Caco-2 (cell line): ENCODE measurements at regions not wholly inside any gene's neighbourhood (a gene's known extent, or its start where the extent isn't known, plus 50 kb on each side); places are given as distances from the start of the nearest gene placed in this dataset.

Experiments
- BruUV-seq: library from RNA; stranded (reverse); fragments of 400-500 nt; replicated peaks from 2 replicates; lab custom pipeline; 2021; lab: Mats Ljungman, UMichigan
- CTCF ChIA-PET: fragments of 300-600 bp; sonication (Branson Sonifier 250); formaldehyde crosslinking; loops from one replicate; lab custom pipeline; 2022; ENCODE audit warnings: antibody characterized with exemption; lab: Charles Lee
- POLR2A ChIA-PET: fragments of 300-600 bp; sonication (Branson Sonifier 250); formaldehyde crosslinking; loops from one replicate; lab custom pipeline; 2022; ENCODE audit warnings: antibody characterized with exemption; lab: Charles Lee
- DNase-seq, 2 experiments: peaks; one replicate each; pipeline versions ENCODE4 v3.0.0 to v3.0.0-alpha.2; 2020 to 2022
- H3K27me3 ChIP-seq: replicated peaks from 2 replicates; pipeline ENCODE4 v1.6.0; 2011; ENCODE audit warnings: low read length; ENCODE audit not compliant: control insufficient read depth, insufficient read depth
- H3K36me3 ChIP-seq: 2 replicates; pipeline ENCODE4 v1.5.1; 2011; ENCODE audit warnings: low read length; ENCODE audit not compliant: control insufficient read depth, insufficient read depth
- H3K4me1 ChIP-seq: fragments of 250-450 bp; sonication (Bioruptor Pico); 2 replicates; pipeline ENCODE4 v1.5.1; 2020; ENCODE audit warnings: mild to moderate bottlenecking
- H3K4me3 ChIP-seq: 2 replicates; pipeline ENCODE4 v1.5.1; 2011; ENCODE audit warnings: low read depth, mild to moderate bottlenecking, control low read depth, low read length
- H3K9me3 ChIP-seq: fragments of 250-450 bp; sonication (Bioruptor Pico); 2 replicates; pipeline ENCODE4 v1.5.1; 2020; ENCODE audit warnings: mild to moderate bottlenecking, moderate library complexity
- H3K27ac Mint-ChIP-seq: one replicate; pipeline ENCODE4 v1.8.0; 2022; ENCODE audit warnings: mixed read lengths; ENCODE audit not compliant: unreplicated experiment
- H3K27me3 Mint-ChIP-seq: one replicate; pipeline ENCODE4 v1.8.0; 2022; ENCODE audit warnings: mixed read lengths; ENCODE audit not compliant: insufficient read depth, unreplicated experiment
- H3K36me3 Mint-ChIP-seq: one replicate; pipeline ENCODE4 v1.8.0; 2022; ENCODE audit warnings: mild to moderate bottlenecking, mixed read lengths; ENCODE audit not compliant: insufficient read depth, unreplicated experiment
- H3K4me1 Mint-ChIP-seq: one replicate; pipeline ENCODE4 v1.8.0; 2022; ENCODE audit warnings: low read depth, mixed read lengths; ENCODE audit not compliant: unreplicated experiment
- H3K4me3 Mint-ChIP-seq: one replicate; pipeline ENCODE4 v1.8.0; 2022; ENCODE audit warnings: mild to moderate bottlenecking, moderate library complexity, mixed read lengths; ENCODE audit not compliant: unreplicated experiment
- H3K9me3 Mint-ChIP-seq: one replicate; pipeline ENCODE4 v1.8.0; 2022; ENCODE audit warnings: mixed read lengths; ENCODE audit not compliant: unreplicated experiment
- CTCF ChIP-seq, 2 experiments: fragments of 200-600 bp in 1 of 2; IDR thresholded peaks; 1 replicate in 1 of 2; 2 replicates in 1 of 2; pipeline versions ENCODE4 v1.5.1 to v1.8.0; 2011 to 2022; ENCODE audit warnings: antibody characterized with exemption in 1 of 2, control low read depth in 1 of 2, inconsistent platforms in 1 of 2, low read depth in 1 of 2, low read length in 1 of 2, mild to moderate bottlenecking in 1 of 2, moderate library complexity in 1 of 2; ENCODE audit not compliant: insufficient read depth in 1 of 2, severe bottlenecking in 1 of 2, unreplicated experiment in 1 of 2
- intact Hi-C: fragments of 100-400 bp; cut with micrococcal nuclease; formaldehyde crosslinking; loops from one replicate; pipeline ENCODE4 v1.10.0; 2022; ENCODE audit not compliant: unreplicated experiment

- no peak for TF ChIP-seq CTCF (IDR thresholded peaks at IDR 0.05; ENCODE audit: insufficient read depth in 1 of 2, low read depth in 1 of 2, low read length in 1 of 2, severe bottlenecking in 1 of 2, unreplicated experiment in 1 of 2)
- no peak overlapping the region for H3K4me3 ChIP-seq
- DNase-seq: no peak
- Mint-ChIP-seq H3K9me3 (no peaks in the 10 kb centered on the region), H3K27ac (no peak overlapping the region), H3K36me3 (no peaks in the 10 kb centered on the region), H3K27me3 (peaks cover 7% of the 10 kb centered on the region), H3K4me1 (no peaks in the 10 kb centered on the region), H3K4me3 (no peak overlapping the region)
- H3K36me3 ChIP-seq: no peaks in the 10 kb centered on the region
- ChIA-PET POLR2A (no interaction called here), CTCF (no interaction called here)
- H3K4me1 ChIP-seq: no peaks in the 10 kb centered on the region
- BruUV-seq: no TSS peak
- H3K9me3 ChIP-seq: peaks cover 3% of the 10 kb centered on the region; the same call in 1 of the 2 replicates
- intact Hi-C loops: no loop called here
- no peaks in the 10 kb centered on the region; the same call in 1 of the 2 replicates for H3K27me3 ChIP-seq
Observed at GRCh38 chr2:66370824-66371223, 64.1 kb upstream of the MEIS1 start.

GRCh38 chr2:66366619-66367018, 68.3 kb upstream of the MEIS1 start:
- no TSS peak for BruUV-seq
- H3K27me3 ChIP-seq: no peaks in the 10 kb centered on the region; the same call in 1 of the 2 replicates
- H3K27ac Mint-ChIP-seq: no peak overlapping the region
- H3K36me3 Mint-ChIP-seq: no peaks in the 10 kb centered on the region
- DNase-seq: no peak
- no peaks in the 10 kb centered on the region for H3K9me3 Mint-ChIP-seq
- no peaks in the 10 kb centered on the region for H3K4me1 ChIP-seq
- H3K36me3 ChIP-seq: no peaks in the 10 kb centered on the region
- no peak for TF ChIP-seq CTCF (IDR thresholded peaks at IDR 0.05; ENCODE audit: insufficient read depth in 1 of 2, low read depth in 1 of 2, low read length in 1 of 2, severe bottlenecking in 1 of 2, unreplicated experiment in 1 of 2)
- ChIA-PET CTCF (no interaction called here), POLR2A (no interaction called here)
- H3K4me3 Mint-ChIP-seq: no peak overlapping the region
- peaks cover 10% of the 10 kb centered on the region for H3K27me3 Mint-ChIP-seq
- intact Hi-C loops: no loop called here
- H3K9me3 ChIP-seq: peaks cover 3% of the 10 kb centered on the region; the same call in 1 of the 2 replicates
- no peak overlapping the region for H3K4me3 ChIP-seq
- no peaks in the 10 kb centered on the region for H3K4me1 Mint-ChIP-seq

GRCh38 chr2:66364495-66365333, 70.2 kb upstream of the MEIS1 start:
- Mint-ChIP-seq H3K9me3 (no peaks in the 10 kb centered on the region), H3K27me3 (peaks cover 8% of the 10 kb centered on the region), H3K36me3 (no peaks in the 10 kb centered on the region), H3K4me1 (no peaks in the 10 kb centered on the region), H3K27ac (no peak overlapping the region), H3K4me3 (no peak overlapping the region)
- Histone ChIP-seq H3K4me3 (no peak overlapping the region), H3K4me1 (no peaks in the 10 kb centered on the region), H3K27me3 (no peaks in the 10 kb centered on the region; the same call in none of the 2 replicates), H3K9me3 (peaks cover 3% of the 10 kb centered on the region; the same call in 1 of the 2 replicates), H3K36me3 (no peaks in the 10 kb centered on the region)
- intact Hi-C loops: no loop called here
- ChIA-PET CTCF (no interaction called here), POLR2A (no interaction called here)
- BruUV-seq: no TSS peak
- no peak for DNase-seq
- TF ChIP-seq CTCF (IDR thresholded peaks at IDR 0.05; ENCODE audit: insufficient read depth in 1 of 2, low read depth in 1 of 2, low read length in 1 of 2, severe bottlenecking in 1 of 2, unreplicated experiment in 1 of 2): no peak
